ENCODE measurements at regions not wholly inside any gene's neighbourhood (a gene's known extent, or its start where the extent isn't known, plus 50 kb on each side); places are given as distances from the start of the nearest gene placed in this dataset.
A peak's percentile ranks its signal among the peaks of the same experiment; 100 is the strongest.

DNA sequence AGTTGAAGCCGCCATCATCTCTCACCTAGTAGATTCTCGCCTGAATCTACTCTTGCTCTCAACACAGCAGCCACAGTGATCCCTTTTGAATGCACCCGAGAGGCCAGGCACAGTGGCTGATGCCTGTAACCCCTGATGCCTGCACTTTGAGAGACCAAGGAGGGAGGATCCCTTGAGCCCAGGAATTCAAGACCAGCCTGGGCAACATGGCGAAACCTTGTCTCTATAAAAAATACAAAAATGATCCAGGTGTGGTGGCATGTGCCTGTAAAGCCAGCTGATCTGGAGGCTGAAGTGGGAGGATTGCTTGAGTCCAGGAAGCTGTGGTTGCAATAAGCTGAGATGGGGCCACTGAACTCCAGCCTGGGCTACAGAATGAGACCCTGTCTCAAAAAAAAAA is 60.3 kb upstream of the EML4 start:
- DNase-seq (ENCODE audit: low read depth) = no peak

DNA sequence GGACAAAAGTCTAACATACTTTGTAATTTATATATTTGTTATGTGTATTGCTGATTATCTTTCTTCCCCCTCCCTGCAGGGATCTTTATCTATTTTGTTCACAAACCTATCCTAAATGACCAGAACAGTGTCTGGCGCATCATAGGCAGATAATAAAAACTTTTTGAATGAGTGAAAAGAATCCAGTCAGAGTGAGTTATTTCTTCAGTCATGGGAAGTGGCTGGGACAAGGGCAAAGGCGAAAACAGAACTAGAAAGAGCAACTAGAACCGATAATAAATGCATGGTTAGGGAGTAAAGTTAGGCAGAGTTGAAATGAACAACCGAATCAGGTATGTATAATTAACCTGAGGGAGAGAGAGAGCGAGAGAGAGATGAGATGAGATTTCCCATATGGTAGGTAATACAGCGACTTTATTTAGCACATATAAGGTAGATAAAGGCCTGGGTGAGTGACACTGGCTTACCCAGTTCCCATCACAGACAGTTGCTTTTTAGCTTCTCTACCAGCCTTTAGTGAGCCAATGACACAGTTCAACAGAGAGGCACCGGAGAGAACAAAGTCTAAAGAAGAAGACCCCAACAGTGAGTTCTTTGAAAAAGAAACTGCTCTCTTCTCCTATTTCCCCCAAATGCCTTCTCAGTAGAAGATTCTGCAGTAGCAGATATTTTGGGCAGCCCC is 59.1 kb upstream of the EML4 start:
- no peak for DNase-seq (ENCODE audit: low read depth)

DNA sequence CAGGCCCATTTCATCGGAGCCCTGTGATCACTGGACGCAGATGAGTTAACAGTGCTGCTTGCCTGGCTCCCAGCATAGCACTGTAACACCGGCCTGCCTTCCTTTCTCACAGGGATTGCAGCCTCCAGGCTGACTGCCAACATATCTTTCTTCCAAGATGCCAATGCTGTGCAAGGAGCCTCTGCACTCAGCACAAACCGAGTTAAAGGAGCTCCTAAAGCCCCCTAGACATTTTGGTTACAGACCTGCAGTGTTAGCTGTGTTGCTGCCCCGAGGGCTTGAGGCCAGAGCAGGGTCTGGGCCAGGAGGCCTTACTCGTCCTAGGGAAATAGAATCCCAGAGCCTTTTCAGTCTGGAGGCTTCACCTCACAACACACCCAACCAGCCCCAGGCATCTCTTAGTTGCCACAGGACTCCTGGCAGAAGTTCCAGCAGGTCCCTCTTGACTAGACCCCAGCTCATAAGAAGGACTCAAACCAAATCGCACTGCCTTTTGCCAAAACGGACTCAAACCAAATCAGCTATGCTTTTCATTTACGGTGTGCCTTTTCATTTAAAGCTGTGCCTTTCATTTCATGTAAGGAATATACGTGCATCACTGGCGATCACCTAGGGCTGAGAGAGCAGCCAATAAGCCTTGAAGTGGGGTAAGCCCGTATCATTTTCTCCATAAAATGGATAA is 58.4 kb upstream of the EML4 start:
- DNase-seq (ENCODE audit: low read depth) = no peak

DNA sequence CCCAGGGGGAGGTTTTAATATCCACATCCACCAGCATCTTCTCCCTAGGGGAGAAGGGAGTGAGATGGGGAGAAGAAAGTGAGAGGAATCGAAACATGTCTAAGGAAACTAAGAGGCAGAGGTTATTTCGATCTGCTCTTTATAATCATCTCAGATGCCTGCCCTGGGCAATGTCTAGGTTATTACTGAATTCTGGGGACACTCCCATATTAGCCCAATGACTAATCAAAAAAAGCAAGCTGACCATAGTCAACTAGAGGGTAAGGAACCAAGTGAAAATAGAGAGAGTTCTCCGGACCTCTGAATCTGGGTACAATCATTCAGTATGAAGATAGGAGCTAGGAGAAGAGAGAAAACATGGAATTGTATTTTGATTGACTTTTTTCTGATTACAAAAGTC is 56.7 kb upstream of the EML4 start:
- no peak for DNase-seq (ENCODE audit: low read depth)

DNA sequence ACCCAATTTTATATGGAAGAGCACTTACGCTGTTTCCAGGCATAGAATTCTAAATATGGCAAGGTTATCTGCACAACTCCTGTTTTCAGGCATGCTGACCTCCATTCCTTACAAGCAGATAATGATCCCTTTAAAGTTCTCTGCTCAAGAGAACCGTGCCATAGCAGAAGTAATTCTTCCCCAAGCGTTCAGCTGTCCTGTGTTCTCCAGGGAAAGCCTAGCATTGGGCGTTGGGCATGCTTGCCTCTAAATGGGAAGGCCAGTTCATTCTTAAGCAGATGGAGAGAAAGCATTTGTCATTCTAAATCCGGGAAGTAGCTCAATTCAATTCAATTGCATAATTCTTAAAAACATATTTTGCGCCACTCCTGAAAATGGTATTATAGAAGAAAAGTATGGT is 55.7 kb upstream of the EML4 start:
- no peak for DNase-seq (ENCODE audit: low read depth)

DNA sequence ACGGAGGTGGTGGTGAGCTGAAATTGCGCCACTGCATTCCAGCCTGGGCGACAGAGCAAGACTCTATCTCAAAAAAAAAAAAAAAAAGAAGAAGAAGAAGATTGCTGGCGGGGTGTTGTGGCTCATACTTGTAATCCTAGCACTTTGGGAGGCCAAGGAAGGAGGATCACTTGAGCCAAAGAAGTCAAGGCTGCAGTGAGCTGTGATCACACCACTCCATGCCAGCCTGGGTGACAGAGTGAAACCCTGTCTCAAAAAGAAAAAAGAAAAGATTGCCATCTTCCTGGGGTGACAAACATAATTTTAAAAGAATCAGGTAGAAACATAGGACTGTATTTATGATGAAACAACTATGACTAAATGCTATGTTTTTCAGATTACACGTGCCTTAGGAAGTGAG is 55.1 kb upstream of the EML4 start:
- no peak for DNase-seq (ENCODE audit: low read depth)

- DNase-seq (ENCODE audit: low read depth) = no peak
These were observed 53.6 kb upstream of the EML4 start for GRCh38 chr2:42115588-42115987.

- peak; percentile 69 for DNase-seq (ENCODE audit: low read depth)
These were observed 52.7 kb upstream of the EML4 start for GRCh38 chr2:42116195-42117181.

GRCh38 chr2:42117182-42117579 is 52.0 kb upstream of the EML4 start:
- no peak for DNase-seq (ENCODE audit: low read depth)

- peak; percentile 71 for DNase-seq (ENCODE audit: low read depth)
These were observed 51.0 kb upstream of the EML4 start for GRCh38 chr2:42117923-42118753.

GRCh38 chr2:42118754-42119569 is 50.2 kb upstream of the EML4 start:
- DNase-seq (ENCODE audit: low read depth) = no peak

Measured in stromal cell of bone marrow (primary cell).